CD14-positive monocyte (primary cell): ENCODE measurements at regions not wholly inside any gene's neighbourhood (a gene's known extent, or its start where the extent isn't known, plus 50 kb on each side); places are given as distances from the start of the nearest gene placed in this dataset.

Experiments used
- DNase-seq, 3 donors: peaks; one replicate each; pipeline ENCODE4 v3.0.0-alpha.2; 2011 to 2022
- H2AFZ ChIP-seq: 2 replicates; pipeline ENCODE4 v1.6.0; 2012; ENCODE audit warnings: mild to moderate bottlenecking, low read depth, low read length, inconsistent platforms; ENCODE audit not compliant: insufficient read depth, poor library complexity, severe bottlenecking
- H3K27ac ChIP-seq, 2 donors: 1 replicate in 1 of 2; 2 replicates in 1 of 2; pipeline ENCODE4 v1.5.1; 2012 to 2013; ENCODE audit warnings: low read length in 2 of 2, control low read depth in 1 of 2, inconsistent platforms in 1 of 2, low read depth in 1 of 2, mild to moderate bottlenecking in 1 of 2
- H3K27me3 ChIP-seq, 2 donors: one replicate each; pipeline versions ENCODE4 v1.6.0 to v1.6.1; 2011 to 2013; ENCODE audit warnings: low read length in 2 of 2; ENCODE audit not compliant: control insufficient read depth in 2 of 2, insufficient read depth in 2 of 2
- H3K36me3 ChIP-seq, 2 donors: replicated peaks in 1 of 2; 1 replicate in 1 of 2; 2 replicates in 1 of 2; pipeline versions ENCODE4 v1.5.1 to v1.6.1; 2012 to 2013; ENCODE audit warnings: low read length in 2 of 2, control low read depth in 1 of 2, inconsistent platforms in 1 of 2, mild to moderate bottlenecking in 1 of 2; ENCODE audit not compliant: insufficient read depth in 2 of 2, control insufficient read depth in 1 of 2
- H3K4me1 ChIP-seq, 2 donors: 1 replicate in 1 of 2; 2 replicates in 1 of 2; pipeline versions ENCODE4 v1.5.1 to v1.6.1; 2012 to 2013; ENCODE audit warnings: low read length in 2 of 2, control low read depth in 1 of 2, inconsistent platforms in 1 of 2, mild to moderate bottlenecking in 1 of 2, moderate library complexity in 1 of 2; ENCODE audit not compliant: insufficient read depth in 2 of 2, control insufficient read depth in 1 of 2
- H3K4me2 ChIP-seq: replicated peaks from 2 replicates; pipeline ENCODE3; 2012; ENCODE audit warnings: low read length, moderate library complexity, mild to moderate bottlenecking; ENCODE audit not compliant: poor library complexity, severe bottlenecking; ENCODE audit errors: extremely low read depth
- H3K4me3 ChIP-seq, 3 experiments: fragments of 200-600 bp in 1 of 3; sonication (generic) in 1 of 3; replicated peaks in 1 of 3; 1 replicate in 2 of 3; 2 replicates in 1 of 3; pipeline ENCODE4 v1.5.1; 2011 to 2013; ENCODE audit warnings: low read length in 3 of 3, mild to moderate bottlenecking in 3 of 3, control low read depth in 2 of 3, low read depth in 2 of 3, inconsistent platforms in 1 of 3, moderate library complexity in 1 of 3
- H3K79me2 ChIP-seq: 2 replicates; pipeline ENCODE4 v1.6.0; 2012; ENCODE audit warnings: mild to moderate bottlenecking, control low read depth, inconsistent platforms, low read length, moderate library complexity; ENCODE audit not compliant: insufficient read depth
- H3K9ac ChIP-seq: 2 replicates; pipeline ENCODE4 v1.6.0; 2017; ENCODE audit warnings: low read length, mild to moderate bottlenecking; ENCODE audit not compliant: insufficient read depth, poor library complexity, severe bottlenecking
- H3K9me3 ChIP-seq, 2 donors: replicated peaks in 1 of 2; 1 replicate in 1 of 2; 2 replicates in 1 of 2; pipeline versions ENCODE4 v1.5.1 to v1.6.1; 2012 to 2013; ENCODE audit warnings: low read length in 2 of 2, control low read depth in 1 of 2; ENCODE audit not compliant: control insufficient read depth in 1 of 2, insufficient read depth in 1 of 2
- H4K20me1 ChIP-seq: 2 replicates; pipeline ENCODE4 v1.6.0; 2012; ENCODE audit warnings: mild to moderate bottlenecking, low read length, control low read depth, moderate library complexity; ENCODE audit not compliant: insufficient read depth
- H3K27ac Mint-ChIP-seq, 7 donors: one replicate each; pipeline ENCODE4 v1.8.0; 2020; ENCODE audit warnings: mild to moderate bottlenecking in 7 of 7, mixed read lengths in 7 of 7, moderate library complexity in 6 of 7, inconsistent platforms in 2 of 7
- H3K27me3 Mint-ChIP-seq, 3 donors: one replicate each; pipeline ENCODE4 v1.8.0; 2021 to 2022; ENCODE audit warnings: low read depth in 3 of 3, mild to moderate bottlenecking in 3 of 3, mixed read lengths in 3 of 3, moderate library complexity in 3 of 3, inconsistent platforms in 1 of 3
- H3K36me3 Mint-ChIP-seq, 2 donors: one replicate each; pipeline ENCODE4 v1.8.0; 2020; ENCODE audit warnings: mixed read lengths in 2 of 2, inconsistent platforms in 1 of 2, mild to moderate bottlenecking in 1 of 2
- H3K4me1 Mint-ChIP-seq: one replicate; pipeline ENCODE4 v1.8.0; 2020; ENCODE audit warnings: mild to moderate bottlenecking, mixed read lengths
- H3K4me3 Mint-ChIP-seq, 2 donors: one replicate each; pipeline ENCODE4 v1.8.0; 2020; ENCODE audit warnings: mild to moderate bottlenecking in 2 of 2, mixed read lengths in 2 of 2, moderate library complexity in 1 of 2
- H3K9me3 Mint-ChIP-seq, 7 donors: one replicate each; pipeline ENCODE4 v1.8.0; 2020 to 2022; ENCODE audit warnings: mixed read lengths in 7 of 7, mild to moderate bottlenecking in 6 of 7, moderate library complexity in 6 of 7, inconsistent platforms in 2 of 7
- CTCF ChIP-seq: fragments of 200-600 bp; IDR thresholded peaks from one replicate; pipeline ENCODE4 v1.8.0; 2022; ENCODE audit warnings: antibody characterized with exemption, mild to moderate bottlenecking
- WGBS: methylation state at CpG from one replicate; pipeline ENCODE4 v1.1.5; 2013; ENCODE audit warnings: missing lambda C conversion rate; ENCODE audit not compliant: insufficient coverage; 5-methylcytosine and 5-hydroxymethylcytosine counted together
- intact Hi-C, 2 donors: fragments of 100-400 bp; cut with micrococcal nuclease; formaldehyde crosslinking; loops; one replicate each; pipeline versions ENCODE4 v1.15.0 to v1.15.1; 2023

DNA sequence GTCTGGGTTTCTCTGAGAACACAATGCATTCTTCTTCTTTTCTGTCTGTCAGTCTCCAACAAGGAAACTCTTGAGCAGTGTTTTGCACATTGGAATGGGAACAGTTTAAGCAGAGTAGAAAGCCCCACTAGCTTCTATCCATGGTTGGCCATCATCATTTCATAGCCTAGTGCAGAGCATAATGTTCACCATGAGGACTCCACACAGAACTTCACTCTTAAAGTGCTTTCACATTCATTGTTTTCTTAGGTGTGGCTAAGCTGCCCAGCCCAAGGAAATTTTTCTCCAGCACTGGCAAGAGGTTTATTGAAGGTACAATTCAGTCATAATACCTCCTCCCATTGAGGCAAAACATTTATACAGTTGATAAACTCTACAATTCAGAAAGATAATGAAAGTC is 503.0 kb upstream of the CD180 start:
- no peaks in the 10 kb centered on the region for H3K36me3 Mint-ChIP-seq
- Histone ChIP-seq H3K4me1 (no peaks in the 10 kb centered on the region), H3K4me2 (no peak overlapping the region), H3K9me3 (peaks cover 5 to 11% of the 10 kb centered on the region in 2 donors), H3K27me3 (no peaks in the 10 kb centered on the region), H3K36me3 (no peaks in the 10 kb centered on the region), H2AFZ (no peak overlapping the region), H3K9ac (no peak overlapping the region), H3K79me2 (no peaks in the 10 kb centered on the region), H3K27ac (no peak overlapping the region), H4K20me1 (no peaks in the 10 kb centered on the region), H3K4me3 (no peak overlapping the region)
- H3K4me1 Mint-ChIP-seq = no peaks in the 10 kb centered on the region
- DNase-seq = no peak
- H3K4me3 Mint-ChIP-seq = no peak overlapping the region
- TF ChIP-seq CTCF = no peak
- intact Hi-C loops = no loop called here
- H3K27me3 Mint-ChIP-seq = no peaks in the 10 kb centered on the region
- H3K9me3 Mint-ChIP-seq = peaks cover 9 to 25% (median 13%) of the 10 kb centered on the region in 7 donors
- H3K27ac Mint-ChIP-seq = no peak overlapping the region

GRCh38 chr5:67696446-67696845 is 499.8 kb upstream of the CD180 start:
- no peak overlapping the region for H3K4me3 Mint-ChIP-seq
- no peaks in the 10 kb centered on the region for H3K9me3 ChIP-seq
- no peak overlapping the region for H3K4me3 ChIP-seq
- no peak overlapping the region for H3K4me2 ChIP-seq
- no peaks in the 10 kb centered on the region for H3K79me2 ChIP-seq
- peaks cover 0 to 9% (median 2%) of the 10 kb centered on the region in 7 donors for H3K9me3 Mint-ChIP-seq
- no peaks in the 10 kb centered on the region for H3K4me1 ChIP-seq
- H3K4me1 Mint-ChIP-seq = no peaks in the 10 kb centered on the region
- H3K9ac ChIP-seq = no peak overlapping the region
- H3K27me3 Mint-ChIP-seq = peaks cover 0 to 1% (median under 1%) of the 10 kb centered on the region in 3 donors
- 100% methylated on average over 1 of the region's 1 CpG for WGBS
- H3K36me3 ChIP-seq = no peaks in the 10 kb centered on the region
- intact Hi-C loops = no loop called here
- TF ChIP-seq CTCF = no peak
- H3K27ac Mint-ChIP-seq = no peak overlapping the region
- H3K27me3 ChIP-seq = no peaks in the 10 kb centered on the region
- H3K27ac ChIP-seq = no peak overlapping the region
- H3K36me3 Mint-ChIP-seq = no peaks in the 10 kb centered on the region
- no peak overlapping the region for H2AFZ ChIP-seq
- no peak for DNase-seq
- no peaks in the 10 kb centered on the region for H4K20me1 ChIP-seq
